ENCODE measurements at regions not wholly inside any gene's neighbourhood (a gene's known extent, or its start where the extent isn't known, plus 50 kb on each side); places are given as distances from the start of the nearest gene placed in this dataset.

DNA sequence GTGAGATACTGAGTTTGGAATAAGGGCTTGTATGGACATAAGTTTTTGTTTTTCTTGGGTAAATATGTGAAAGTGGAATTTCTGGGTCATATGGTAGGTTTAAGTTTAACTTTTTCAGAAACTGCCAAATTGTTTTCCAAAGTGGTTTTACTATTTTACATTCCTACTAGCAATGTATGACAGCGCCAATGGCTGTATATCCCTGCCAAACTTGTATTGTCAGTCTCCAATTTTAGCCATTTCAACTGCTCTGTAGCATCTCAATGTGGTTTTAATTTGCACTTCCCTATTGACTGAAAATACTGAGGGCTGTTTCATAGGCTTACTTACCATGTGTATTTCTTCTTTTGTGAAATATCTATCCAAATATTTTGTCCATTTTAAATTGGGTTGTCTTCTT, 90.5 kb upstream of the ZNF32 start:
- H3K9me3 ChIP-seq, result no peaks in the 10 kb centered on the region
- no peak for TF ChIP-seq CTCF (IDR thresholded peaks at IDR 0.05; ENCODE audit: insufficient read depth in 1 of 2, low read depth in 1 of 2, low read length in 1 of 2, severe bottlenecking in 1 of 2, unreplicated experiment in 1 of 2)
- intact Hi-C loops (cut with micrococcal nuclease; ENCODE audit: unreplicated experiment), result no loop called here
- no peak overlapping the region for H3K27ac Mint-ChIP-seq (ENCODE audit: unreplicated experiment)
- POLR2A ChIA-PET, result no interaction called here
- H3K27me3 ChIP-seq (replicated peaks; ENCODE audit: control insufficient read depth, insufficient read depth, low read length), result no peaks in the 10 kb centered on the region; the same call in 1 of the 2 replicates
- DNase-seq, result no peak
- H3K4me3 ChIP-seq (ENCODE audit: low read depth, low read length), result no peak overlapping the region
- no peaks in the 10 kb centered on the region for H3K4me1 ChIP-seq
- no peaks in the 10 kb centered on the region for H3K9me3 Mint-ChIP-seq (ENCODE audit: unreplicated experiment)
- BruUV-seq (replicated peaks), result no TSS peak
- no peaks in the 10 kb centered on the region for H3K36me3 Mint-ChIP-seq (ENCODE audit: insufficient read depth, unreplicated experiment)
- CTCF ChIA-PET, result no interaction called here
- H3K4me1 Mint-ChIP-seq (ENCODE audit: low read depth, unreplicated experiment), result no peaks in the 10 kb centered on the region
- H3K27me3 Mint-ChIP-seq (ENCODE audit: insufficient read depth, unreplicated experiment), result peaks cover 27% of the 10 kb centered on the region
- H3K36me3 ChIP-seq (ENCODE audit: control insufficient read depth, insufficient read depth, low read length), result no peaks in the 10 kb centered on the region
- no peak overlapping the region for H3K4me3 Mint-ChIP-seq (ENCODE audit: unreplicated experiment)

DNA sequence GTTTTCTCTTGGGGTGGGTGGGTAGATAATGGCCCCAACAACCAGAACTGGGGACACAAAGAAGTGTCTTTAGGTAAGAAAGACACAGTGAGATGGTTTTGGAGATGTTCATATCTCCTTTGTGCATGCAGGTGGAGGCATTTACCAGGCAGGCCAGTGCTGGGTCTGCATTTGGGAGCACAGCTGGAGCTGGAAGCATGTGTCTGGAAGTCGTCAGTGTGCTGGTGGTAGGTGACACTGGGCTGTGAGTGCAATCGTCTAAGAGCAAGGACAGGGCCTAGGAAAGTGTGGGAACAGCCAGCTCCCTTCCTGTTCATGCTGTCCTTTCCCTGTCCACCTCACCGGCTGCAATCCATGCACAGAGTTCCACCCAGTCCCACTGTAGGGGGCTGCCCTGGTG, 88.3 kb upstream of the ZNF32 start:
- Histone ChIP-seq H3K36me3 (ENCODE audit: control insufficient read depth, insufficient read depth, low read length) (no peaks in the 10 kb centered on the region), H3K9me3 (no peaks in the 10 kb centered on the region), H3K27me3 (replicated peaks; ENCODE audit: control insufficient read depth, insufficient read depth, low read length) (no peaks in the 10 kb centered on the region; the same call in 1 of the 2 replicates), H3K4me1 (no peaks in the 10 kb centered on the region), H3K4me3 (ENCODE audit: low read depth, low read length) (no peak overlapping the region)
- POLR2A ChIA-PET, result no interaction called here
- Mint-ChIP-seq H3K36me3 (ENCODE audit: insufficient read depth, unreplicated experiment) (no peaks in the 10 kb centered on the region), H3K4me3 (ENCODE audit: unreplicated experiment) (no peak overlapping the region), H3K27me3 (ENCODE audit: insufficient read depth, unreplicated experiment) (peaks cover 27% of the 10 kb centered on the region), H3K4me1 (ENCODE audit: low read depth, unreplicated experiment) (no peaks in the 10 kb centered on the region), H3K9me3 (ENCODE audit: unreplicated experiment) (no peaks in the 10 kb centered on the region), H3K27ac (ENCODE audit: unreplicated experiment) (no peak overlapping the region)
- intact Hi-C loops (cut with micrococcal nuclease; ENCODE audit: unreplicated experiment), result no loop called here
- BruUV-seq (replicated peaks), result no TSS peak
- no peak for DNase-seq
- TF ChIP-seq CTCF (IDR thresholded peaks at IDR 0.05; ENCODE audit: insufficient read depth in 1 of 2, low read depth in 1 of 2, low read length in 1 of 2, severe bottlenecking in 1 of 2, unreplicated experiment in 1 of 2), result no peak
- CTCF ChIA-PET, result no interaction called here

DNA sequence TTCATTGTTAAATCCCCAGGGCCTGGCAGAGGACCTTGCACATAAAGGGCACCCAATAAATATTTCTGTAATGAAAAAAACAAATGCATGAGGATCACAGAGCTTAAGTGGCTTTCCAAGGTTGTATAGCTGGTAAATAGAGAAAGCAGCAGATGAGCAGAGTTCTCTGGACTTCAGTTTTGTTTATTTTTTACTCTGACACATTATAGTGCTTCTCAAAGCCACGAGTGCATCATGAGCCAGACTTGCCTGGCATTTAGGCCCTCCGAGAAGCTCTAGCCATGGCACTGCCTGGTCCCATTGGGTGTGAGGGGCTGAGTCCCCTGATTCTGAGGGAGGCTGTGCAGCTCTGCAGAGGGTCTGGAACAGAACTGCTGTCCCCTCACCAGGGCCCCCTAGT, 87.2 kb upstream of the ZNF32 start:
- ChIA-PET CTCF (no interaction called here), POLR2A (no interaction called here)
- intact Hi-C loops (cut with micrococcal nuclease; ENCODE audit: unreplicated experiment), result no loop called here
- no peaks in the 10 kb centered on the region for H3K9me3 ChIP-seq
- no peak for DNase-seq
- H3K9me3 Mint-ChIP-seq (ENCODE audit: unreplicated experiment), result no peaks in the 10 kb centered on the region
- no peaks in the 10 kb centered on the region for H3K4me1 ChIP-seq
- no peaks in the 10 kb centered on the region for H3K36me3 ChIP-seq (ENCODE audit: control insufficient read depth, insufficient read depth, low read length)
- no peak overlapping the region for H3K4me3 Mint-ChIP-seq (ENCODE audit: unreplicated experiment)
- TF ChIP-seq CTCF (IDR thresholded peaks at IDR 0.05; ENCODE audit: insufficient read depth in 1 of 2, low read depth in 1 of 2, low read length in 1 of 2, severe bottlenecking in 1 of 2, unreplicated experiment in 1 of 2), result no peak
- H3K27me3 Mint-ChIP-seq (ENCODE audit: insufficient read depth, unreplicated experiment), result peaks cover 27% of the 10 kb centered on the region
- H3K27ac Mint-ChIP-seq (ENCODE audit: unreplicated experiment), result no peak overlapping the region
- H3K4me3 ChIP-seq (ENCODE audit: low read depth, low read length), result no peak overlapping the region
- H3K27me3 ChIP-seq (replicated peaks; ENCODE audit: control insufficient read depth, insufficient read depth, low read length), result no peaks in the 10 kb centered on the region; the same call in 1 of the 2 replicates
- no peaks in the 10 kb centered on the region for H3K36me3 Mint-ChIP-seq (ENCODE audit: insufficient read depth, unreplicated experiment)
- no peaks in the 10 kb centered on the region for H3K4me1 Mint-ChIP-seq (ENCODE audit: low read depth, unreplicated experiment)
- BruUV-seq (replicated peaks), result no TSS peak
